ENCODE measurements at regions not wholly inside any gene's neighbourhood (a gene's known extent, or its start where the extent isn't known, plus 50 kb on each side); places are given as distances from the start of the nearest gene placed in this dataset.

- Histone ChIP-seq H3K27ac (no peak overlapping the region), H3K79me2 (no peaks in the 10 kb centered on the region), H3K4me1 (ENCODE audit: insufficient read depth) (no peaks in the 10 kb centered on the region), H2AFZ (no peak overlapping the region), H3K36me3 (replicated peaks; ENCODE audit: insufficient read depth, low read depth) (no peaks in the 10 kb centered on the region), H3K4me2 (no peak overlapping the region), H4K20me1 (ENCODE audit: insufficient read depth, poor library complexity, severe bottlenecking) (no peaks in the 10 kb centered on the region), H3K9me2 (replicated peaks; ENCODE audit: insufficient read depth) (no peaks in the 10 kb centered on the region), H3K4me3 (no peak overlapping the region), H3K9me3 (ENCODE audit: low read depth) (no peaks in the 10 kb centered on the region), H3K27me3 (no peaks in the 10 kb centered on the region)
- TF ChIP-seq EZH2phosphoT487 (IDR thresholded peaks at IDR 0.05; ENCODE audit: low read depth, severe bottlenecking, unreplicated experiment) (no peak), CTCF (IDR thresholded peaks at IDR 0.05; ENCODE audit: poor library complexity) (no peak), EZH2 (IDR thresholded peaks at IDR 0.05; ENCODE audit: borderline replicate concordance) (no peak)
- WGBS (ENCODE audit: low lambda C conversion rate, missing lambda C conversion rate) = 85% methylated on average over 4 of the region's 4 CpGs
- no peak for DNase-seq (ENCODE audit: low spot score)
Observed at GRCh38 chr5:84693256-84693655, 308.6 kb upstream of the EDIL3 start.

- WGBS (ENCODE audit: low lambda C conversion rate, missing lambda C conversion rate) = 53% methylated on average over 3 of the region's 3 CpGs
- H4K20me1 ChIP-seq (ENCODE audit: insufficient read depth, poor library complexity, severe bottlenecking) = no peaks in the 10 kb centered on the region
- H3K9me2 ChIP-seq (replicated peaks; ENCODE audit: insufficient read depth) = no peaks in the 10 kb centered on the region
- TF ChIP-seq EZH2 (IDR thresholded peaks at IDR 0.05; ENCODE audit: borderline replicate concordance) = no peak
- no peak overlapping the region for H3K27ac ChIP-seq
- no peak overlapping the region for H2AFZ ChIP-seq
- no peak overlapping the region for H3K4me2 ChIP-seq
- no peaks in the 10 kb centered on the region for H3K4me1 ChIP-seq (ENCODE audit: insufficient read depth)
- H3K36me3 ChIP-seq (replicated peaks; ENCODE audit: insufficient read depth, low read depth) = no peaks in the 10 kb centered on the region
- H3K4me3 ChIP-seq = no peak overlapping the region
- no peak for DNase-seq (ENCODE audit: low spot score)
- H3K79me2 ChIP-seq = no peaks in the 10 kb centered on the region
- H3K27me3 ChIP-seq = no peaks in the 10 kb centered on the region
- no peaks in the 10 kb centered on the region for H3K9me3 ChIP-seq (ENCODE audit: low read depth)
Observed at GRCh38 chr5:84688566-84688965, 303.9 kb upstream of the EDIL3 start.

GRCh38 chr5:84685121-84685894 is 300.6 kb upstream of the EDIL3 start:
- no peaks in the 10 kb centered on the region for H3K9me2 ChIP-seq (replicated peaks; ENCODE audit: insufficient read depth)
- H2AFZ ChIP-seq = peak overlapping the region; percentile 1

More at GRCh38 chr5:84685121-84685894, 300.6 kb upstream of the EDIL3 start:
- no peak overlapping the region for H3K27ac ChIP-seq
- H3K4me3 ChIP-seq = no peak overlapping the region
- no peaks in the 10 kb centered on the region for H3K27me3 ChIP-seq
- WGBS (ENCODE audit: low lambda C conversion rate, missing lambda C conversion rate) = 49% methylated on average over 6 of the region's 6 CpGs
- TF ChIP-seq EZH2 (IDR thresholded peaks at IDR 0.05; ENCODE audit: borderline replicate concordance) (no peak), CTCF (IDR thresholded peaks at IDR 0.05; ENCODE audit: poor library complexity) (no peak), EZH2phosphoT487 (IDR thresholded peaks at IDR 0.05; ENCODE audit: low read depth, severe bottlenecking, unreplicated experiment) (no peak)
- H3K4me2 ChIP-seq = no peak overlapping the region
- no peak for DNase-seq (ENCODE audit: low spot score)
- H3K9me3 ChIP-seq (ENCODE audit: low read depth) = no peaks in the 10 kb centered on the region
- H3K4me1 ChIP-seq (ENCODE audit: insufficient read depth) = no peaks in the 10 kb centered on the region
- H3K36me3 ChIP-seq (replicated peaks; ENCODE audit: insufficient read depth, low read depth) = no peaks in the 10 kb centered on the region
- H3K79me2 ChIP-seq = no peaks in the 10 kb centered on the region
- H4K20me1 ChIP-seq (ENCODE audit: insufficient read depth, poor library complexity, severe bottlenecking) = no peaks in the 10 kb centered on the region

Data from hepatocyte (in vitro differentiated cells).